Testis (tissue), 2 donors: ENCODE measurements at regions not wholly inside any gene's neighbourhood (a gene's known extent, or its start where the extent isn't known, plus 50 kb on each side); places are given as distances from the start of the nearest gene placed in this dataset.

Experiments used
- DNase-seq: peaks from one replicate; pipeline ENCODE4 v3.0.0-alpha.2; 2019
- H3K27ac ChIP-seq, 2 donors: fragments of 200-600 bp; sonication (generic); one replicate each; pipeline ENCODE4 v1.5.1; 2019
- H3K27me3 ChIP-seq: fragments of 200-600 bp; sonication (generic); one replicate; pipeline ENCODE4 v1.5.1; 2019
- H3K36me3 ChIP-seq: fragments of 200-600 bp; sonication (generic); one replicate; pipeline ENCODE4 v1.5.1; 2017; ENCODE audit warnings: low read depth; ENCODE audit errors: missing control alignments
- H3K4me1 ChIP-seq: fragments of 200-600 bp; sonication (generic); one replicate; pipeline ENCODE4 v1.5.1; 2019
- H3K4me3 ChIP-seq, 2 donors: fragments of 200-600 bp; sonication (generic); one replicate each; pipeline ENCODE4 v1.5.1; 2017 to 2019
- H3K9me3 ChIP-seq: fragments of 200-600 bp; sonication (generic); one replicate; pipeline ENCODE4 v1.5.1; 2017
- POLR2A ChIP-seq: fragments of 450-650 bp; IDR thresholded peaks from one replicate; pipeline ENCODE4 v1.6.1; 2017; ENCODE audit warnings: antibody characterized with exemption, mild to moderate bottlenecking, moderate library complexity
- WGBS, 2 donors: methylation state at CpG; one replicate each; pipeline ENCODE4 v1.1.5; 2018; 5-methylcytosine and 5-hydroxymethylcytosine counted together
- intact Hi-C: fragments of 100-400 bp; cut with DNase I; formaldehyde crosslinking; loops from one replicate; pipeline ENCODE4 v1.15.1; 2023; ENCODE audit warnings: low total_unique reads
- TF ChIP-seq, protein P1 (sequence below), 3 experiments: fragments of 450-650 bp in 2 of 3; fragments of 200-600 bp in 1 of 3; sonication (generic) in 1 of 3; IDR thresholded peaks; one replicate each; pipeline ENCODE4 v1.5.1; 2016 to 2019; ENCODE audit warnings: antibody characterized with exemption in 3 of 3, mild to moderate bottlenecking in 2 of 3, moderate library complexity in 1 of 3

DNA sequence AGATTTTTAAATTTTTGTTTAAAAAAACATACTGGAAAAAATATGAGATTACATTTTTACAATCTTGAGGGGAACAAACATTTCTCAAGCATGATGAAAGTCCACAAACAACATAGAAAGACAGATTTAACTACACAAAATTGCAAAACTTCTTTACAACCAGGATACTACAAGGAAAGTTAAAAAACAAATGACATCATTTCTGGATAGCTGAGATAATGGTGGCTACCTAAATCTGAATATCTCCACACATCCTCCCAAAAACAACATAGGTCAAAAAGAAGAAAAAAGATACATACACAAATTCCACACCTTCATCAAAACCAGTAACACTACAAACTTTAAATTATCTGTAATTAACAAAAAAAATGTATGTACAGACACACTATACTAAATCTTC lies 120.8 kb upstream of the TNPO1 start:
- Histone ChIP-seq H3K9me3 (no peaks in the 10 kb centered on the region), H3K36me3 (no peaks in the 10 kb centered on the region), H3K4me1 (no peaks in the 10 kb centered on the region), H3K27me3 (no peaks in the 10 kb centered on the region), H3K4me3 (no peak overlapping the region), H3K27ac (no peak overlapping the region)
- intact Hi-C loops = no loop called here
- DNase-seq = no peak
- TF ChIP-seq, protein P1, sequence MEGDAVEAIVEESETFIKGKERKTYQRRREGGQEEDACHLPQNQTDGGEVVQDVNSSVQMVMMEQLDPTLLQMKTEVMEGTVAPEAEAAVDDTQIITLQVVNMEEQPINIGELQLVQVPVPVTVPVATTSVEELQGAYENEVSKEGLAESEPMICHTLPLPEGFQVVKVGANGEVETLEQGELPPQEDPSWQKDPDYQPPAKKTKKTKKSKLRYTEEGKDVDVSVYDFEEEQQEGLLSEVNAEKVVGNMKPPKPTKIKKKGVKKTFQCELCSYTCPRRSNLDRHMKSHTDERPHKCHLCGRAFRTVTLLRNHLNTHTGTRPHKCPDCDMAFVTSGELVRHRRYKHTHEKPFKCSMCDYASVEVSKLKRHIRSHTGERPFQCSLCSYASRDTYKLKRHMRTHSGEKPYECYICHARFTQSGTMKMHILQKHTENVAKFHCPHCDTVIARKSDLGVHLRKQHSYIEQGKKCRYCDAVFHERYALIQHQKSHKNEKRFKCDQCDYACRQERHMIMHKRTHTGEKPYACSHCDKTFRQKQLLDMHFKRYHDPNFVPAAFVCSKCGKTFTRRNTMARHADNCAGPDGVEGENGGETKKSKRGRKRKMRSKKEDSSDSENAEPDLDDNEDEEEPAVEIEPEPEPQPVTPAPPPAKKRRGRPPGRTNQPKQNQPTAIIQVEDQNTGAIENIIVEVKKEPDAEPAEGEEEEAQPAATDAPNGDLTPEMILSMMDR (IDR thresholded peaks at IDR 0.05) = no peak
- no peak for TF ChIP-seq POLR2A

GRCh38 chr5:72694856-72695255 lies 121.6 kb upstream of the TNPO1 start:
- 92 to 94% methylated on average over 2 of the region's 2 CpGs for WGBS, 2 donors
- no peak overlapping the region for H3K4me3 ChIP-seq
- no peaks in the 10 kb centered on the region for H3K9me3 ChIP-seq
- intact Hi-C loops = no loop called here
- H3K4me1 ChIP-seq = no peaks in the 10 kb centered on the region
- no peak for DNase-seq
- no peak for TF ChIP-seq POLR2A
- TF ChIP-seq, protein P1 (IDR thresholded peaks at IDR 0.05) = no peak
- H3K36me3 ChIP-seq = no peaks in the 10 kb centered on the region
- no peak overlapping the region for H3K27ac ChIP-seq
- H3K27me3 ChIP-seq = no peaks in the 10 kb centered on the region

DNA sequence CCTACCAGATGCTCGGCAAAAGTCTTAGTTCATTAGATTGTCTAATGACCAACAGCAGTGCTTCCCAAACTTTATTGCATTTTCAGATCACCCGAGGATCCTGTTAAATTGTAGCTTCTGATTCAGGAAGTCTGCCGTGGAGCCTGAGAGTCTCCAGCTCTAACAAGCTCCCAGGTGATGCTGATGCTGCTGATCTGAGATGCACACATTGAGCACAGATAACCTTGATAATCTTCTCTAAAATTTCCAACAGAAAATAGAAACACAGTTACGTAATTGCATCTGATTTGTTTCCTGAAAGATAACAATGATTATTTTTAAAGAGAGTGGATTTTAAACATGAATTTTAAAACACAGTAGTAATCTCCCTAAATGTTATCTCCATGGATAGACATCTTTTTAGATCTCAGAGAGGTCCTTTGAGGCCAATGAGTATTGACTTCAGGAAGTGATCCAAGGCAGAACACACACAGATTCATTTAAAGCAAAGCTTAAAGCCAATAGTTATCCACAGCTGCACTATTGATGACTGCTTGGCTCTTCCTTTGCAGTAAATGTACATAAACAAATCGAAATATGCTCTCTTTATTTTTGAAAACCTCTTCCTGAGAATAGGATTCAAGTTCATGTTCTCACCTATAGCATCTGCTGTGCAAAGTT lies 122.8 kb upstream of the TNPO1 start:
- Histone ChIP-seq H3K4me3 (no peak overlapping the region), H3K36me3 (no peaks in the 10 kb centered on the region), H3K9me3 (no peaks in the 10 kb centered on the region), H3K4me1 (no peaks in the 10 kb centered on the region), H3K27ac (no peak overlapping the region), H3K27me3 (no peaks in the 10 kb centered on the region)
- no peak for DNase-seq
- no peak for TF ChIP-seq POLR2A
- TF ChIP-seq, protein P1 (IDR thresholded peaks at IDR 0.05) = no peak
- intact Hi-C loops = no loop called here
- WGBS, 2 donors = 76 to 77% methylated on average over 5 of the region's 5 CpGs

- intact Hi-C loops = no loop called here
- no peaks in the 10 kb centered on the region for H3K36me3 ChIP-seq
- H3K27ac ChIP-seq = no peak overlapping the region
- 79 to 81% methylated on average over 9 of the region's 9 CpGs for WGBS, 2 donors
- H3K9me3 ChIP-seq = no peaks in the 10 kb centered on the region
- no peak overlapping the region for H3K4me3 ChIP-seq
- H3K27me3 ChIP-seq = no peaks in the 10 kb centered on the region
- TF ChIP-seq, protein P1 (IDR thresholded peaks at IDR 0.05) = no peak
- no peak for TF ChIP-seq POLR2A
- no peaks in the 10 kb centered on the region for H3K4me1 ChIP-seq
- no peak for DNase-seq
These were observed 123.6 kb upstream of the TNPO1 start for GRCh38 chr5:72692651-72693442.
